ENCODE measurements at regions not wholly inside any gene's neighbourhood (a gene's known extent, or its start where the extent isn't known, plus 50 kb on each side); places are given as distances from the start of the nearest gene placed in this dataset.
"Not testable (repeated sequence)": the region's sequence is repeated elsewhere in the genome, so short reads cannot be mapped to it uniquely, and the experiment has no call there.

- DNase-seq: no peak
Measured at GRCh38 chr11:16528639-16529038, 172.3 kb upstream of the SOX6 start.

- DNase-seq: no peak
Measured at GRCh38 chr11:16527525-16528246, 171.3 kb upstream of the SOX6 start.

- DNase-seq: no peak
Measured at GRCh38 chr11:16526947-16527346, 170.6 kb upstream of the SOX6 start.

- DNase-seq: not testable (repeated sequence)
Measured at GRCh38 chr11:16520713-16521112, 164.4 kb upstream of the SOX6 start.

- no peak for DNase-seq
Measured at GRCh38 chr11:16512899-16513241, 156.5 kb upstream of the SOX6 start.

GRCh38 chr11:16512198-16512898 is 156.0 kb upstream of the SOX6 start:
- DNase-seq: no peak

GRCh38 chr11:16511116-16512114 is 155.1 kb upstream of the SOX6 start:
- no peak for DNase-seq

- no peak for DNase-seq
Measured at GRCh38 chr11:16505481-16505880, 149.1 kb upstream of the SOX6 start.

- not testable (repeated sequence) for DNase-seq
Measured at GRCh38 chr11:16503891-16504290, 147.5 kb upstream of the SOX6 start.

GRCh38 chr11:16494918-16495691 is 138.8 kb upstream of the SOX6 start:
- no peak for DNase-seq

GRCh38 chr11:16484434-16484833 is 128.1 kb upstream of the SOX6 start:
- no peak for DNase-seq

- no peak for DNase-seq
Measured at GRCh38 chr11:16474659-16475058, 118.3 kb upstream of the SOX6 start.

- DNase-seq: no peak
Measured at GRCh38 chr11:16469968-16470367, 113.6 kb upstream of the SOX6 start.

- DNase-seq: no peak
Measured at GRCh38 chr11:16468735-16469453, 112.5 kb upstream of the SOX6 start.

GRCh38 chr11:16460508-16460907 is 104.2 kb upstream of the SOX6 start:
- no peak for DNase-seq

- no peak for DNase-seq
Measured at GRCh38 chr11:16456366-16456765, 100.0 kb upstream of the SOX6 start.

GRCh38 chr11:16454289-16454863 is 98.0 kb upstream of the SOX6 start:
- DNase-seq: no peak

- no peak for DNase-seq
Measured at GRCh38 chr11:16448123-16448717, 91.9 kb upstream of the SOX6 start.

- DNase-seq: no peak
Measured at GRCh38 chr11:16441461-16441860, 85.1 kb upstream of the SOX6 start.

GRCh38 chr11:16440136-16440535 is 83.8 kb upstream of the SOX6 start:
- DNase-seq: no peak

- no peak for DNase-seq
Measured at GRCh38 chr11:16434036-16434435, 77.7 kb upstream of the SOX6 start.

All from left hindlimb (tissue), 1 donor.